ENCODE measurements at regions not wholly inside any gene's neighbourhood (a gene's known extent, or its start where the extent isn't known, plus 50 kb on each side); places are given as distances from the start of the nearest gene placed in this dataset.

- TF ChIP-seq POLR2A (IDR thresholded peaks at IDR 0.05) (no peak), CTCF (IDR thresholded peaks at IDR 0.05) (no peak)
Observed at GRCh38 chr14:53462931-53463778, 310.0 kb upstream of the DDHD1 start.

All from ovary (tissue), 3 donors.